HEK293T (cell line): ENCODE measurements at regions not wholly inside any gene's neighbourhood (a gene's known extent, or its start where the extent isn't known, plus 50 kb on each side); places are given as distances from the start of the nearest gene placed in this dataset.

Experiments used
- BHLHE40 ChIP-seq: fragments of 450-650 bp; IDR thresholded peaks from 2 replicates; pipeline ENCODE4 v1.6.1; 2016; ENCODE audit warnings: mild to moderate bottlenecking, moderate library complexity, borderline replicate concordance
- TARDBP ChIP-seq: fragments of 450-650 bp; IDR thresholded peaks from 2 replicates; pipeline ENCODE4 v1.6.1; 2016

DNA sequence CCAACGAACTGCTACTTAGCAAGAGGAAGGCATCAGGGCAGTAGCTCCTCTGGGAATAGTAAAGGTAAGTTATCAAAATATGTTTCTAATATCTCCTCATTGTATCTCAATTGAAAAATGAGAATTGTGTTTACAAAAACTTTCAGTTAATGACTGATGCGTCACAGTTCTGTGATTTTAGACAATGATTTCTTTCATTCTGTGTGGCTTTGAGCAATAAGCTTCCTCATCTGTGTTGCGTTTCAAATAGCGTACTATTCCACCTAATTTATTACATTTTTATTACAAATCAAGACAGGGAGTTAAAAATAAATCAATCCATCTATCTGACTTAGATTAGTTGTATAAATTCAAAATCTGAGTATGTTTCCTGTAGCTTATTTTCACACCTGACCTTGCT, 145.0 kb downstream of the CAAP1 start:
- TF ChIP-seq BHLHE40 (no peak), TARDBP (no peak)
